Ovary (tissue), 7 donors: ENCODE measurements at regions not wholly inside any gene's neighbourhood (a gene's known extent, or its start where the extent isn't known, plus 50 kb on each side); places are given as distances from the start of the nearest gene placed in this dataset.

Experiments used
- DNase-seq, 5 donors: peaks; one replicate each; pipeline ENCODE4 v3.0.0-alpha.2; 2019 to 2020
- H3K27ac ChIP-seq, 2 donors: fragments of 200-600 bp; one replicate each; pipeline versions ENCODE4 v1.5.1 to v1.8.0; 2019 to 2022
- H3K27me3 ChIP-seq: fragments of 200-600 bp; one replicate; pipeline ENCODE4 v1.8.0; 2022
- H3K36me3 ChIP-seq: fragments of 200-600 bp; sonication (generic); one replicate; pipeline ENCODE4 v1.5.1; 2019
- H3K4me1 ChIP-seq: one replicate; pipeline ENCODE4 v1.8.1; 2013; ENCODE audit warnings: mild to moderate bottlenecking, moderate library complexity; ENCODE audit not compliant: insufficient read depth
- H3K4me3 ChIP-seq: fragments of 200-600 bp; sonication (generic); one replicate; pipeline ENCODE4 v1.5.1; 2017
- H3K9me3 ChIP-seq, 2 donors: fragments of 200-600 bp in 1 of 2; sonication (generic) in 1 of 2; one replicate each; pipeline versions ENCODE4 v1.5.1 to v1.8.1; 2013 to 2019; ENCODE audit warnings: mild to moderate bottlenecking in 1 of 2, moderate library complexity in 1 of 2
- CTCF ChIP-seq, 3 donors: fragments of 450-650 bp in 2 of 3; fragments of 200-600 bp in 1 of 3; IDR thresholded peaks; one replicate each; pipeline versions ENCODE4 v1.5.1 to v1.8.0; 2016 to 2022; ENCODE audit warnings: antibody characterized with exemption in 3 of 3, mild to moderate bottlenecking in 1 of 3
- EP300 ChIP-seq: sonication (generic); formaldehyde crosslinking; IDR thresholded peaks from one replicate; pipeline ENCODE4 v1.6.1; 2017; ENCODE audit warnings: antibody characterized with exemption
- POLR2A ChIP-seq: fragments of 450-650 bp; IDR thresholded peaks from one replicate; pipeline ENCODE4 v1.6.1; 2017; ENCODE audit warnings: antibody characterized with exemption, mild to moderate bottlenecking, moderate library complexity
- WGBS, 3 donors: extraction: QIAGEN DNeasy Blood & Tissue Kit in 1 of 3; methylation state at CpG; one replicate each; pipeline versions ENCODE4 v1.1.5 to v1.1.7; 2013 to 2017; 5-methylcytosine and 5-hydroxymethylcytosine counted together
- intact Hi-C, 4 donors: fragments of 100-400 bp; cut with DNase I; formaldehyde crosslinking; loops; one replicate each; pipeline versions ENCODE4 v1.11.0 to v1.15.1; 2022 to 2023
- donor health status: DM: no; HTN: no; CAD: no; lungs with moderate emphysema.
- donor health status: DM: no; HTN: no; CAD: no.
- donor health status: Bipolar disorder and iron deficiency.
- donor health status: DM: no; HTN: no; CAD: no.
- donor health status: DM: yes; HTN: yes; CAD: no.

GRCh38 chr15:68880382-68880781, 49.9 kb upstream of the SPESP1 start:
- no peaks in the 10 kb centered on the region for H3K27me3 ChIP-seq
- intact Hi-C loops, result no loop called here
- no peaks in the 10 kb centered on the region for H3K36me3 ChIP-seq
- no peaks in the 10 kb centered on the region for H3K4me1 ChIP-seq
- no peak for DNase-seq
- WGBS, 3 donors, result 90 to 97% (median 94%) methylated on average over 3 of the region's 3 CpGs
- TF ChIP-seq POLR2A (no peak), EP300 (no peak), CTCF (IDR thresholded peaks at IDR 0.05) (no peak)
- H3K27ac ChIP-seq, result no peak overlapping the region
- H3K4me3 ChIP-seq, result no peak overlapping the region
- no peaks in the 10 kb centered on the region for H3K9me3 ChIP-seq
